ENCODE measurements at regions not wholly inside any gene's neighbourhood (a gene's known extent, or its start where the extent isn't known, plus 50 kb on each side); places are given as distances from the start of the nearest gene placed in this dataset.

- DNase-seq (ENCODE audit: low spot score) = no peak
Observed at GRCh38 chr3:18655827-18656226, 230.7 kb upstream of the SATB1 start.

GRCh38 chr3:18652781-18653180, 227.6 kb upstream of the SATB1 start:
- no peaks in the 10 kb centered on the region for H3K36me3 ChIP-seq
- H3K79me2 ChIP-seq (ENCODE audit: low read depth) = no peaks in the 10 kb centered on the region
- H3K4me2 ChIP-seq = no peak overlapping the region
- no peaks in the 10 kb centered on the region for H3K9me3 Mint-ChIP-seq
- no peaks in the 10 kb centered on the region for H3K4me1 Mint-ChIP-seq
- H3K36me3 Mint-ChIP-seq = no peaks in the 10 kb centered on the region
- H3K9ac ChIP-seq = no peak overlapping the region
- no peak overlapping the region for H3K27ac Mint-ChIP-seq
- no peaks in the 10 kb centered on the region for H3K9me3 ChIP-seq (ENCODE audit: low read depth)
- no peak overlapping the region for H3K4me3 Mint-ChIP-seq
- H4K20me1 ChIP-seq (ENCODE audit: low read depth) = no peaks in the 10 kb centered on the region
- no peak for DNase-seq (ENCODE audit: low spot score)
- no peak overlapping the region for H3K4me3 ChIP-seq
- no peaks in the 10 kb centered on the region for H3K27me3 ChIP-seq
- H2AFZ ChIP-seq (replicated peaks) = no peak overlapping the region
- H3K27me3 Mint-ChIP-seq (ENCODE audit: insufficient read depth, low read depth) = no peaks in the 10 kb centered on the region
- H3F3A ChIP-seq (ENCODE audit: low read depth) = no peaks in the 10 kb centered on the region
- no peak for TF ChIP-seq EZH2phosphoT487 (IDR thresholded peaks at IDR 0.05)
- no peak for TF ChIP-seq CTCF (IDR thresholded peaks at IDR 0.05)
- no peak for TF ChIP-seq EZH2 (IDR thresholded peaks at IDR 0.05)
- no peak overlapping the region for H3K27ac ChIP-seq
- H3K4me1 ChIP-seq = no peaks in the 10 kb centered on the region

More at GRCh38 chr3:18655827-18656226, 230.7 kb upstream of the SATB1 start:
- Histone ChIP-seq H3K9ac (no peak overlapping the region), H3K4me2 (no peak overlapping the region), H3K36me3 (no peaks in the 10 kb centered on the region), H3K27me3 (no peaks in the 10 kb centered on the region), H3F3A (ENCODE audit: low read depth) (no peaks in the 10 kb centered on the region), H3K79me2 (ENCODE audit: low read depth) (no peaks in the 10 kb centered on the region), H3K9me3 (ENCODE audit: low read depth) (no peaks in the 10 kb centered on the region), H3K27ac (no peak overlapping the region), H2AFZ (replicated peaks) (no peak overlapping the region), H4K20me1 (ENCODE audit: low read depth) (no peaks in the 10 kb centered on the region), H3K4me1 (no peaks in the 10 kb centered on the region), H3K4me3 (no peak overlapping the region)
- no peaks in the 10 kb centered on the region for H3K9me3 Mint-ChIP-seq
- no peaks in the 10 kb centered on the region for H3K4me1 Mint-ChIP-seq
- peaks cover 3% of the 10 kb centered on the region for H3K27me3 Mint-ChIP-seq (ENCODE audit: insufficient read depth, low read depth)
- TF ChIP-seq EZH2phosphoT487 (IDR thresholded peaks at IDR 0.05) (no peak), EZH2 (IDR thresholded peaks at IDR 0.05) (no peak), CTCF (IDR thresholded peaks at IDR 0.05) (no peak)
- H3K27ac Mint-ChIP-seq = no peak overlapping the region
- no peaks in the 10 kb centered on the region for H3K36me3 Mint-ChIP-seq
- H3K4me3 Mint-ChIP-seq = no peak overlapping the region

GRCh38 chr3:18650731-18651130, 225.6 kb upstream of the SATB1 start:
- DNase-seq (ENCODE audit: low spot score) = no peak
- Histone ChIP-seq H3K9ac (no peak overlapping the region), H3K4me3 (no peak overlapping the region), H3K27me3 (no peaks in the 10 kb centered on the region), H3F3A (ENCODE audit: low read depth) (no peaks in the 10 kb centered on the region), H4K20me1 (ENCODE audit: low read depth) (no peaks in the 10 kb centered on the region), H3K9me3 (ENCODE audit: low read depth) (no peaks in the 10 kb centered on the region), H2AFZ (replicated peaks) (no peak overlapping the region), H3K4me2 (no peak overlapping the region), H3K27ac (no peak overlapping the region), H3K36me3 (no peaks in the 10 kb centered on the region), H3K4me1 (no peaks in the 10 kb centered on the region), H3K79me2 (ENCODE audit: low read depth) (no peaks in the 10 kb centered on the region)
- TF ChIP-seq EZH2 (IDR thresholded peaks at IDR 0.05) = no peak
- no peak for TF ChIP-seq CTCF (IDR thresholded peaks at IDR 0.05)
- TF ChIP-seq EZH2phosphoT487 (IDR thresholded peaks at IDR 0.05) = no peak
- Mint-ChIP-seq H3K4me1 (no peaks in the 10 kb centered on the region), H3K9me3 (no peaks in the 10 kb centered on the region), H3K27me3 (ENCODE audit: insufficient read depth, low read depth) (no peaks in the 10 kb centered on the region), H3K27ac (no peak overlapping the region), H3K36me3 (no peaks in the 10 kb centered on the region), H3K4me3 (no peak overlapping the region)

All from neural progenitor cell (in vitro differentiated cells).